GM23338 (cell line): ENCODE measurements at regions not wholly inside any gene's neighbourhood (a gene's known extent, or its start where the extent isn't known, plus 50 kb on each side); places are given as distances from the start of the nearest gene placed in this dataset.

ENCODE experiments used
- ATAC-seq: fragments of 200-7000 bp; cut with Tn5 transposase; 3 replicates; pipeline ENCODE4 v1.9.1; 2020
- DNase-seq: peaks from one replicate; pipeline ENCODE4 v3.0.0-alpha.2; 2015; ENCODE audit warnings: low spot score
- H2AFZ ChIP-seq: fragments of 200-600 bp; sonication (generic); 2 replicates; pipeline ENCODE4 v1.8.0; 2016; ENCODE audit warnings: antibody characterized with exemption, mild to moderate bottlenecking, moderate library complexity
- H3F3A ChIP-seq: fragments of 200-600 bp; sonication (generic); replicated peaks from 2 replicates; pipeline ENCODE4 v1.8.0; 2017; ENCODE audit warnings: antibody characterized with exemption, mixed run types, low read depth
- H3K27ac ChIP-seq: fragments of 200-600 bp; sonication (generic); 2 replicates; pipeline ENCODE4 v1.6.1; 2016; ENCODE audit warnings: low read depth
- H3K27me3 ChIP-seq: fragments of 200-600 bp; sonication (generic); 2 replicates; pipeline ENCODE4 v1.8.0; 2016; ENCODE audit warnings: mild to moderate bottlenecking, mixed run types, moderate library complexity; ENCODE audit not compliant: insufficient read depth
- H3K36me3 ChIP-seq: fragments of 200-600 bp; sonication (generic); 2 replicates; pipeline ENCODE4 v1.8.0; 2016; ENCODE audit warnings: mild to moderate bottlenecking; ENCODE audit not compliant: insufficient read depth
- H3K4me1 ChIP-seq: fragments of 200-600 bp; sonication (generic); 2 replicates; pipeline ENCODE4 v1.8.0; 2016; ENCODE audit warnings: mild to moderate bottlenecking, moderate library complexity; ENCODE audit not compliant: insufficient read depth
- H3K4me2 ChIP-seq: fragments of 200-600 bp; sonication (generic); 2 replicates; pipeline ENCODE4 v1.7.1; 2017; ENCODE audit warnings: mixed run types
- H3K4me3 ChIP-seq: fragments of 200-600 bp; sonication (generic); 2 replicates; pipeline ENCODE4 v1.6.1; 2016; ENCODE audit warnings: mixed run types
- H3K79me2 ChIP-seq: fragments of 200-600 bp; sonication (generic); replicated peaks from 2 replicates; pipeline ENCODE4 v1.8.0; 2017; ENCODE audit warnings: mild to moderate bottlenecking; ENCODE audit not compliant: insufficient read depth
- H3K9me2 ChIP-seq: fragments of 200-600 bp; sonication (generic); 2 replicates; pipeline ENCODE4 v1.8.0; 2017; ENCODE audit not compliant: insufficient read depth
- H4K20me1 ChIP-seq: fragments of 200-600 bp; sonication (generic); replicated peaks from 2 replicates; pipeline ENCODE4 v1.8.0; 2017; ENCODE audit warnings: mild to moderate bottlenecking; ENCODE audit not compliant: insufficient read depth
- H3K27ac Mint-ChIP-seq: 2 replicates; pipeline ENCODE4 v1.8.0; 2020; ENCODE audit warnings: inconsistent platforms, mild to moderate bottlenecking, moderate library complexity, mixed read lengths
- H3K27me3 Mint-ChIP-seq: 3 replicates; pipeline ENCODE4 v1.8.0; 2022; ENCODE audit warnings: low read depth, mild to moderate bottlenecking, moderate library complexity, mixed read lengths, inconsistent platforms; ENCODE audit not compliant: insufficient read depth, poor library complexity
- H3K36me3 Mint-ChIP-seq: 3 replicates; pipeline ENCODE4 v1.8.0; 2021; ENCODE audit warnings: low read depth, mild to moderate bottlenecking, inconsistent platforms, moderate library complexity, mixed read lengths
- H3K4me1 Mint-ChIP-seq: 3 replicates; pipeline ENCODE4 v1.8.0; 2020; ENCODE audit warnings: mild to moderate bottlenecking, inconsistent platforms, mixed read lengths
- H3K4me3 Mint-ChIP-seq: 3 replicates; pipeline ENCODE4 v1.8.0; 2021; ENCODE audit warnings: moderate library complexity, mild to moderate bottlenecking, inconsistent platforms, mixed read lengths
- H3K9me3 Mint-ChIP-seq: 3 replicates; pipeline ENCODE4 v1.8.0; 2020; ENCODE audit warnings: moderate library complexity, mild to moderate bottlenecking, inconsistent platforms, mixed read lengths
- CREB1 ChIP-seq: fragments of 250-450 bp; sonication (Bioruptor Pico); IDR thresholded peaks from 2 replicates; pipeline ENCODE4 v1.5.0; 2020; ENCODE audit warnings: low read depth, mild to moderate bottlenecking, moderate library complexity
- EZH2phosphoT487 ChIP-seq: fragments of 200-600 bp; sonication (generic); IDR thresholded peaks from one replicate; pipeline ENCODE4 v1.8.1; 2018; ENCODE audit warnings: antibody characterized with exemption; ENCODE audit not compliant: unreplicated experiment
- JUNB ChIP-seq: IDR thresholded peaks from one replicate; pipeline ENCODE4 v1.6.1; 2016; ENCODE audit warnings: antibody characterized with exemption; ENCODE audit not compliant: unreplicated experiment
- NANOG ChIP-seq: IDR thresholded peaks from 2 replicates; pipeline ENCODE4 v1.6.1; 2016; ENCODE audit warnings: antibody characterized with exemption, borderline replicate concordance
- POLR2AphosphoS5 ChIP-seq: IDR thresholded peaks from 2 replicates; pipeline ENCODE4 v1.6.1; 2016; ENCODE audit warnings: antibody characterized with exemption, low read depth
- STAT1 ChIP-seq: IDR thresholded peaks from one replicate; pipeline ENCODE4 v1.6.1; 2016; ENCODE audit warnings: antibody characterized with exemption; ENCODE audit not compliant: unreplicated experiment
- ZNF114 ChIP-seq: fragments of 250-450 bp; sonication (Bioruptor Pico); IDR thresholded peaks from 2 replicates; pipeline ENCODE4 v1.5.0; 2020; ENCODE audit warnings: mild to moderate bottlenecking, moderate library complexity
- ZNF331 ChIP-seq: fragments of 250-450 bp; sonication (Bioruptor Pico); IDR thresholded peaks from 2 replicates; pipeline ENCODE4 v1.5.0; 2020; ENCODE audit warnings: low read depth, mild to moderate bottlenecking, moderate library complexity
- ZNF462 ChIP-seq: fragments of 250-450 bp; sonication (Bioruptor Pico); IDR thresholded peaks from 2 replicates; pipeline ENCODE4 v1.5.0; 2020; ENCODE audit warnings: mild to moderate bottlenecking, moderate library complexity
- TF ChIP-seq, protein P1 (sequence below): IDR thresholded peaks from one replicate; pipeline ENCODE4 v1.6.1; 2018; ENCODE audit warnings: antibody characterized with exemption; ENCODE audit not compliant: unreplicated experiment
- TF ChIP-seq, protein P2 (sequence below), 2 experiments: fragments of 200-600 bp in 1 of 2; sonication (generic) in 1 of 2; conservative IDR thresholded peaks; 2 replicates each; pipeline versions ENCODE4 v1.5.1 to v1.6.1; 2016 to 2017; ENCODE audit warnings: antibody characterized with exemption in 2 of 2, low read depth in 2 of 2, mild to moderate bottlenecking in 2 of 2, moderate library complexity in 1 of 2
- TF ChIP-seq, protein P3 (sequence below): IDR thresholded peaks from 2 replicates; pipeline ENCODE4 v1.6.1; 2016; ENCODE audit warnings: antibody characterized with exemption

GRCh38 chr4:127534041-127534825 is 98.5 kb upstream of the INTU start (continued):
- TF ChIP-seq ZNF462 (CRISPR knock-in tag), result no peak

GRCh38 chr4:127538016-127538415 is 94.7 kb upstream of the INTU start:
- Histone ChIP-seq H3K9me2 (no peaks in the 10 kb centered on the region), H3K36me3 (no peaks in the 10 kb centered on the region), H4K20me1 (no peaks in the 10 kb centered on the region), H3F3A (no peaks in the 10 kb centered on the region), H3K27me3 (no peaks in the 10 kb centered on the region), H3K4me3 (no peak overlapping the region), H3K4me1 (peaks cover 31% of the 10 kb centered on the region), H3K4me2 (no peak overlapping the region), H2AFZ (no peak overlapping the region), H3K79me2 (no peaks in the 10 kb centered on the region), H3K27ac (no peak overlapping the region)
- Mint-ChIP-seq H3K36me3 (no peaks in the 10 kb centered on the region), H3K4me3 (no peak overlapping the region), H3K27ac (no peak overlapping the region), H3K9me3 (no peaks in the 10 kb centered on the region), H3K4me1 (peaks cover 30% of the 10 kb centered on the region), H3K27me3 (peaks cover 3% of the 10 kb centered on the region)
- DNase-seq (no peak), ATAC-seq (no peak)
- no peak for TF ChIP-seq POLR2AphosphoS5
- no peak for TF ChIP-seq JUNB
- TF ChIP-seq, protein P1, sequence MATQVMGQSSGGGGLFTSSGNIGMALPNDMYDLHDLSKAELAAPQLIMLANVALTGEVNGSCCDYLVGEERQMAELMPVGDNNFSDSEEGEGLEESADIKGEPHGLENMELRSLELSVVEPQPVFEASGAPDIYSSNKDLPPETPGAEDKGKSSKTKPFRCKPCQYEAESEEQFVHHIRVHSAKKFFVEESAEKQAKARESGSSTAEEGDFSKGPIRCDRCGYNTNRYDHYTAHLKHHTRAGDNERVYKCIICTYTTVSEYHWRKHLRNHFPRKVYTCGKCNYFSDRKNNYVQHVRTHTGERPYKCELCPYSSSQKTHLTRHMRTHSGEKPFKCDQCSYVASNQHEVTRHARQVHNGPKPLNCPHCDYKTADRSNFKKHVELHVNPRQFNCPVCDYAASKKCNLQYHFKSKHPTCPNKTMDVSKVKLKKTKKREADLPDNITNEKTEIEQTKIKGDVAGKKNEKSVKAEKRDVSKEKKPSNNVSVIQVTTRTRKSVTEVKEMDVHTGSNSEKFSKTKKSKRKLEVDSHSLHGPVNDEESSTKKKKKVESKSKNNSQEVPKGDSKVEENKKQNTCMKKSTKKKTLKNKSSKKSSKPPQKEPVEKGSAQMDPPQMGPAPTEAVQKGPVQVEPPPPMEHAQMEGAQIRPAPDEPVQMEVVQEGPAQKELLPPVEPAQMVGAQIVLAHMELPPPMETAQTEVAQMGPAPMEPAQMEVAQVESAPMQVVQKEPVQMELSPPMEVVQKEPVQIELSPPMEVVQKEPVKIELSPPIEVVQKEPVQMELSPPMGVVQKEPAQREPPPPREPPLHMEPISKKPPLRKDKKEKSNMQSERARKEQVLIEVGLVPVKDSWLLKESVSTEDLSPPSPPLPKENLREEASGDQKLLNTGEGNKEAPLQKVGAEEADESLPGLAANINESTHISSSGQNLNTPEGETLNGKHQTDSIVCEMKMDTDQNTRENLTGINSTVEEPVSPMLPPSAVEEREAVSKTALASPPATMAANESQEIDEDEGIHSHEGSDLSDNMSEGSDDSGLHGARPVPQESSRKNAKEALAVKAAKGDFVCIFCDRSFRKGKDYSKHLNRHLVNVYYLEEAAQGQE, result no peak
- TF ChIP-seq EZH2phosphoT487, result no peak
- no peak for TF ChIP-seq ZNF114
- no peak for TF ChIP-seq NANOG
- no peak for TF ChIP-seq STAT1
- TF ChIP-seq, protein P2, sequence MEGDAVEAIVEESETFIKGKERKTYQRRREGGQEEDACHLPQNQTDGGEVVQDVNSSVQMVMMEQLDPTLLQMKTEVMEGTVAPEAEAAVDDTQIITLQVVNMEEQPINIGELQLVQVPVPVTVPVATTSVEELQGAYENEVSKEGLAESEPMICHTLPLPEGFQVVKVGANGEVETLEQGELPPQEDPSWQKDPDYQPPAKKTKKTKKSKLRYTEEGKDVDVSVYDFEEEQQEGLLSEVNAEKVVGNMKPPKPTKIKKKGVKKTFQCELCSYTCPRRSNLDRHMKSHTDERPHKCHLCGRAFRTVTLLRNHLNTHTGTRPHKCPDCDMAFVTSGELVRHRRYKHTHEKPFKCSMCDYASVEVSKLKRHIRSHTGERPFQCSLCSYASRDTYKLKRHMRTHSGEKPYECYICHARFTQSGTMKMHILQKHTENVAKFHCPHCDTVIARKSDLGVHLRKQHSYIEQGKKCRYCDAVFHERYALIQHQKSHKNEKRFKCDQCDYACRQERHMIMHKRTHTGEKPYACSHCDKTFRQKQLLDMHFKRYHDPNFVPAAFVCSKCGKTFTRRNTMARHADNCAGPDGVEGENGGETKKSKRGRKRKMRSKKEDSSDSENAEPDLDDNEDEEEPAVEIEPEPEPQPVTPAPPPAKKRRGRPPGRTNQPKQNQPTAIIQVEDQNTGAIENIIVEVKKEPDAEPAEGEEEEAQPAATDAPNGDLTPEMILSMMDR (conservative IDR thresholded peaks at IDR 0.05; ENCODE audit: low read depth in 2 of 2), result no peak
- TF ChIP-seq CREB1, result no peak
- TF ChIP-seq, protein P3, sequence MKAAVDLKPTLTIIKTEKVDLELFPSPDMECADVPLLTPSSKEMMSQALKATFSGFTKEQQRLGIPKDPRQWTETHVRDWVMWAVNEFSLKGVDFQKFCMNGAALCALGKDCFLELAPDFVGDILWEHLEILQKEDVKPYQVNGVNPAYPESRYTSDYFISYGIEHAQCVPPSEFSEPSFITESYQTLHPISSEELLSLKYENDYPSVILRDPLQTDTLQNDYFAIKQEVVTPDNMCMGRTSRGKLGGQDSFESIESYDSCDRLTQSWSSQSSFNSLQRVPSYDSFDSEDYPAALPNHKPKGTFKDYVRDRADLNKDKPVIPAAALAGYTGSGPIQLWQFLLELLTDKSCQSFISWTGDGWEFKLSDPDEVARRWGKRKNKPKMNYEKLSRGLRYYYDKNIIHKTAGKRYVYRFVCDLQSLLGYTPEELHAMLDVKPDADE, result no peak
- no peak for TF ChIP-seq ZNF331 (CRISPR knock-in tag)
